Activated CD4-positive, alpha-beta T cell treated with anti-CD3 and anti-CD28 coated beads, Interleukin-2, Interleukin-6, amounts not matched to agents 100 ng/mL and 50 ng/mL, durations not matched to agents 16 hours and 8 hours (primary cell): ENCODE measurements at regions not wholly inside any gene's neighbourhood (a gene's known extent, or its start where the extent isn't known, plus 50 kb on each side); places are given as distances from the start of the nearest gene placed in this dataset.

Source experiments
- DNase-seq: peaks from one replicate; pipeline ENCODE4 v3.0.0-alpha.2; 2020

DNA sequence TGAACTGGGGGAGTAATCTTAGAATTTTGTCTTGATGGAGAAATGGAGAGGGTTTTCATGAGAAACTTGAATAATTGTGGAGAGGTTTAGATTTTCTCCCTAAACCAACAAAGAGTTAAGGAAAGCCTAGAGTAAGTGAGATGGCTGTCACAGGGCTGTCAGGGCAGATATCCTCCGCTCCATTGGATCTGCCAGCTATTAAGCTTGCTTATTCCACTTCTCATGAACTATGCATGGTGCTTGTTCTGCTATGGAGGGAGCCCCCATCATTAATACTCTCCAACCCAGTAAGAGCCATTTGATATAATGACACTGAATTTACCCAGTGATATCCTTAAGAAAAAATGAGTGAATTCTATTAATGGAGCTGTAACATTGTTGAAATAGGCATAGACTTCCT lies 342.8 kb upstream of the MTNR1B start:
- DNase-seq, result no peak

DNA sequence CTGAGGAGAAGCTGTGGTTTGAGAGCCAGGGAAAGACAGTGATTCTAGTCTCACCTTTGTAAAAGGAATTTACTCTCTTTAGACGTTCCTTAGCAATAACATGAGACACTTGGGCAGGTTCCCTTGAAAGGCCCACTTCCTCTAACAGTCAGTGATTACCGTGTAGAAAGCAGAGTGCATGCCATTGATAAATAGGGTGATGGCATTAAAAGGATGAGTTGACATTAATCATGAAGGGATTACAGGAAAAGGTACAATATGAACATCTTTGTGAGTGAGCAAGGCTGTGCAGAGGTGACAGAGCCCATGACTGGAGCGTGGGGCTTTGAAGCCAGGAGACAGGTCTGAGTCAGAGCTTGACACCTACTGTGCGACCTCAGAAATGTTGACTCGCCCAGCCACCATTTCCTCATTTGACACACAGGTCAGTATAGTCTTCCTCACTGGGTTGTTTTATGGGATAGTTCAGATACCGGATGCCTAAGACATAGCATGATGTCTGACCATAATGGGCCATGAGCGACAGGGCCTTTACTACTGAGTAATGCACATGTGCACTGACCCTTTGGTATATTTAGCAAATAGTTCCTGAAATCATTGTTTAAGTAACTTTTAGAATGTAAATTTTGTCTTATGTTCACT lies 341.7 kb upstream of the MTNR1B start:
- DNase-seq, result peak; percentile 39

DNA sequence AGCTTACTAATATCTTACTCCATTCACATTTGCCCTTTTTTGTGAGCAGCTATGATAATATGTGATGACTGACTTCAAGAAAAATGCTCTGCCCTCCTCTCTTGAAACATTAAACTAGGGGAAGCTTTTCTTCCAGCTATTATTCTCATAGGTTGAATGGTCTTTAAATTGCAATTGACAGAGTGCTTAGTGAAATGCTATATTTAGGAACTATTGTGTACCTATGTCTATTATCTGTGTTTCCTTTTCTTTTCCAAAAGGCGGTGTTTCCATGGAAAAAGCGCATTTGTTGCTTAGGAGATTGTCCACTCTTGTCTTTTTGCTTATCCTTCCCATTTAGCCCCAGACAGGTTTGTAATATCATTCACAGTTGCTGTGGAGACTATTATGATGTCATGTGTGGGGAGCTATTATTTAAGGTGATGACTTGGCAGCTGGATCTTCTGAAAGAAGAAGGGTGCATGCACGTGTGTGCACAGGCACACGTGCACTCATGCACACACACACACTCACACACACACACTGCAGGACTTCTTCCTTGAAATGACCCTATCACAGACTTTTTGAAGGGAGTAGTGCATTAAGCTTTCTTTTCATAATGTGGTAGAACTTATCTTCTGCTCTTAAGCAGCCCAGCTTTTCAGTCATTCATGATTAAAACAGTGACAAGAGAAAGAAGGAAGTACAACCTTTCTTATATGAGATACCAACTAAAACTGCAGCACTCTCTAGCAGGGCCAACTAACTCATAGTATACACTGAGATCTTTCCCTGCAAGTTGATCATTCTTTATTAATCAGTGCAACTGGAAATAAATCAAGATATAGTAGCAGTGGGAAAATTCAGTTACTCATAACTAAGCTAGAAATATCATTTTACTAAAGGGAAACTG lies 340.8 kb upstream of the MTNR1B start:
- no peak for DNase-seq

GRCh38 chr11:92632495-92632894 lies 337.0 kb upstream of the MTNR1B start:
- no peak for DNase-seq

- DNase-seq, result no peak
Observed at GRCh38 chr11:92633820-92634219, 335.6 kb upstream of the MTNR1B start.

- DNase-seq, result no peak
Observed at GRCh38 chr11:92636543-92637188, 332.8 kb upstream of the MTNR1B start.

DNA sequence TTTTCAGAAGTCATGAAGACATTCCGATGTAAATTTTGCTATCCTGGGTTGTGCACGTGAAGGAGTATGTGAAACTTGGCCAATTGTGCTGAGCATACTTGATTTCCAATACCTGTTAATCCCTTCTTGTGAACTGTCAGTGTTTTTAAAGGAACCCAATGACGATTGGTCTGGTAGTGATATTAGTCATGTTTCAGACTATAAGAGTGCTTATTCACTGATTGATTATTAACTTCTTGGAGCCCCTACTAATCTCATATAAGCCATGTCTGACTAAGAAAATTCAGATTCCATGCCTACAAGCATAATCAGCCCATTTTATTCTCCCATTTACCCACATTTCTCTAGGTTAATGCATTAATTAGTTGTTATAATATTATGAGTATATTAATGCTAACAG lies 330.8 kb upstream of the MTNR1B start:
- DNase-seq, result no peak

DNA sequence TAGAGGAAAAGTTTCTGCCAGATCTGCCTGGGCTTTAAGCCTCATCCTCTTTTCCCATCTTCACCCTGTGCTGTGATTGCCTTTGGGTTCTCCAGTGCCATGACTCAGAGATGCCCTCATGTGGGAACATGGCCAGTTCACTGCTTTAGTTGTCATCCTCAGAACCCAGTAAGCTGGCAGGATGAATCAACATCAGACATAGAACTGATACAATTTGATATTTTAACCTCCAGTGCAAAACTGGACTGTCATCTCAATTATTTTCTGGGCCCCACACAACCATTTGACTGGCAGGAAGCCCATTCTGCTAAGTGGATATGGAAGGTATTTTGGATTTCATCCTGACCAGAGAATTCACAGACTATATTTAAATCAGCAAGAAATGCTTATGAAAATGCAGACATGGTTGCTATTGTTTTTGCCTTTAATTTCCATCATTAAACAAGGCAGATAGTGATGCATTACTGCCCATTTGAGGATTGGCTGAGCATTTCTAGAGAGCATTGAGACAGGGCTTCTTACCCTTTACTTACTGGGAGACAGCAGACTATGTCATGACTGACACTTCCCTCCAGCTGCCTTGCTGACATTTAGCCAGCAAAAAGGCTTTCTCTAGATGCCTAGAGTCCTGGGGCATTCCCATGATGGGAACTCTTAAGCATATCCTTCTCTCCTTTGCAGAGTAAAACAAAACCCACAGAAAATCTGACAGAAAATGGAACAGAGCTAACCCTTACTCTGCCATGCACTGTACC lies 327.1 kb upstream of the MTNR1B start:
- DNase-seq, result no peak

DNA sequence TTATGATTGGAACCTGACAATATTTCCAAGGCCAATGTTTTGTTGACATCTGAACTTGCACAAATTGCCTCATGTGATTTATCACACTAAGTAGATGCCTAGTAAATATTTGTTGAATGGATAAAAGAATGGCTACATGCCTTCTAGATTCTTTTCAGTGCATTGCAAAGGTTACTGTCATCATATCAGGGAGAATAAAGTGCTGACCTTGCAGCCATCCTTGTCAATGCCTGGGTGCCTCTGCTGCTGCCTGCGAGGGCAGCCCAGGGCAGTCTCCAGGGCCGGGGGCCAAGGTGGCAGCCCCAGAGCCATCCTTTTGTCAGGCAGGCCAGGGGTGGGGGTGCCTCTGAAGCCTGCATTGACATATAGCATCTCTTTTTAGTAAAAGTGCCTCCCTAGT lies 325.6 kb upstream of the MTNR1B start:
- DNase-seq, result no peak

- DNase-seq, result no peak
Observed at GRCh38 chr11:92644595-92645445, 324.6 kb upstream of the MTNR1B start.

- no peak for DNase-seq
Observed at GRCh38 chr11:92651159-92651558, 318.3 kb upstream of the MTNR1B start.

GRCh38 chr11:92653454-92653853 lies 316.0 kb upstream of the MTNR1B start:
- no peak for DNase-seq

- no peak for DNase-seq
Observed at GRCh38 chr11:92656783-92657182, 312.7 kb upstream of the MTNR1B start.

GRCh38 chr11:92657226-92657625 lies 312.2 kb upstream of the MTNR1B start:
- peak; percentile 2 for DNase-seq

GRCh38 chr11:92658733-92659132 lies 310.7 kb upstream of the MTNR1B start:
- DNase-seq, result no peak

DNA sequence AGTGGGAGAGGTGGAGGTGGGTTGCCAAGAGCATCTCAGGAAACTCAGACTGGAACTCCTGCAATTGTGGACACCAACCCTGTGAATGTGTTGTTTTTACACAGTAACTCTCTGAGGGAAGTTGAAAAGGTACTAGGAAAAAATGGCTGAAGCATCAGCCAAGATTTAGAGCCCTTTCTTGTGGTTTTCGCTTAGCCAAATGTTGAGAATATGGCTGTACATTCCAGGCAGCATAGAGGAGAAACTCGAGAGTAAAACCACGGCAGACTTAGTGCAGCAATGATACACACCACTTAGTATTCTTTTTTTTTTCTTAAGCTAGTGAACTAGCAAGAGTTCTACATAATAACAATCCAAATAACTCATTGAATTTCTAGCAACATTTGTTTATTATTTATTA lies 309.7 kb upstream of the MTNR1B start:
- DNase-seq, result no peak

GRCh38 chr11:92662601-92663360 lies 306.7 kb upstream of the MTNR1B start:
- no peak for DNase-seq

DNA sequence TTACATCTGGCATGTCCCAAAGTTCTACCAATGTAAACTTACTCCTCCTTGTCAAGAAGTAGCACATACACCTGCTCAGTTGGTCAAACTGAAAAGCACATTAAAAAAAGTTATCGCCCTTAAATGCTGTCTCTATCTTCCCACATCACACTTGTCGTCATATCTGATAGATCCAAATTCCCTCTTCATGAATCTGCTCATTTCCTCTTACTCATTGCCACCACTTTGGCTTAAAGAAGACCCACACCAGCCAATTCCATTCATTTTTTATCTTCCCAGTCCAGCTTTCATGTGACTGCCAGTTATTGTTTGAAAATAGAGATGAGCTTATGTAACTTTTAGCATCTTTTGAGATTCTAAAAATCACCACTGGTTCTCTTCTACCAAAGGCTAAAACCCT lies 305.9 kb upstream of the MTNR1B start:
- DNase-seq, result no peak

- DNase-seq, result no peak
Observed at GRCh38 chr11:92667486-92668152, 301.8 kb upstream of the MTNR1B start.

DNA sequence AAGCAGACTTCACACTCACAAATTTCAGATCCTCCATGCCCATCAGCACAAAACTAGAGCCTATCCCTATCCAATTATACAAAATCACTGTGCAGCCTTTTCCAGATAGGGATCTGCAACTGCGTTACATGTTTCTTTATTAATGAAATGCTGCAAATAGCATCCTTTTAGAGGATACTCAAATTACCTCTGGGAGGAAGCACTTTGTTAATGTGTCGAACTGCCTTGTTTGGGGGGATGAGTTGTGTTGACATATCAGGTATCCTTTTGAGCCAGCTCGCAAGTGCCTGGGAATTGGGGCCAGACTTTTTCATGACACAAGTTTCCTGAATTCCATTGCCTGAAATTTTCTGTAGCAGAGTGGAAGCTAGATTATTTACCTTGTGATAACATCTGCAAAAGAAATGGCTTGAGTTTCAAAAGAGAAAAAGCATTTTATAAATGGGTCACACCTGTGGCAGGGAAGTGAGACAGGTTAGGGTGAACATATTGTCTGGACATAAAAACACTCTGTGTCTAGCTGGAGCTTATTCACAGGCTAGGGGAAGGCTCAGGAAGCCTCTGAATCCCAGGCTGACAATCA lies 299.1 kb upstream of the MTNR1B start:
- DNase-seq, result no peak
